Glutamatergic neuron (in vitro differentiated cells): ENCODE measurements at regions not wholly inside any gene's neighbourhood (a gene's known extent, or its start where the extent isn't known, plus 50 kb on each side); places are given as distances from the start of the nearest gene placed in this dataset.

Source experiments
- DNase-seq: peaks from one replicate; pipeline ENCODE4 v3.0.0; 2022
- H3K27ac Mint-ChIP-seq: one replicate; pipeline ENCODE4 v1.8.0; 2020; ENCODE audit warnings: mild to moderate bottlenecking, mixed read lengths, inconsistent platforms; ENCODE audit not compliant: unreplicated experiment
- H3K27me3 Mint-ChIP-seq: one replicate; pipeline ENCODE4 v1.8.0; 2020; ENCODE audit warnings: mild to moderate bottlenecking, moderate library complexity, mixed read lengths, inconsistent platforms; ENCODE audit not compliant: unreplicated experiment
- H3K36me3 Mint-ChIP-seq: one replicate; pipeline ENCODE4 v1.8.0; 2020; ENCODE audit warnings: mild to moderate bottlenecking, mixed read lengths, inconsistent platforms; ENCODE audit not compliant: unreplicated experiment
- H3K4me1 Mint-ChIP-seq: one replicate; pipeline ENCODE4 v1.8.0; 2020; ENCODE audit warnings: mild to moderate bottlenecking, low read depth, mixed read lengths, inconsistent platforms; ENCODE audit not compliant: unreplicated experiment
- H3K4me3 Mint-ChIP-seq: one replicate; pipeline ENCODE4 v1.8.0; 2020; ENCODE audit warnings: mild to moderate bottlenecking, mixed read lengths, inconsistent platforms; ENCODE audit not compliant: unreplicated experiment
- H3K9me3 Mint-ChIP-seq: one replicate; pipeline ENCODE4 v1.8.0; 2020; ENCODE audit warnings: mild to moderate bottlenecking, moderate library complexity, mixed read lengths, inconsistent platforms; ENCODE audit not compliant: unreplicated experiment
- TF ChIP-seq, protein P1 (sequence below): fragments of 200-600 bp; sonication (generic); IDR thresholded peaks from one replicate; pipeline ENCODE4 v1.5.0; 2021; ENCODE audit not compliant: partially characterized antibody, unreplicated experiment

DNA sequence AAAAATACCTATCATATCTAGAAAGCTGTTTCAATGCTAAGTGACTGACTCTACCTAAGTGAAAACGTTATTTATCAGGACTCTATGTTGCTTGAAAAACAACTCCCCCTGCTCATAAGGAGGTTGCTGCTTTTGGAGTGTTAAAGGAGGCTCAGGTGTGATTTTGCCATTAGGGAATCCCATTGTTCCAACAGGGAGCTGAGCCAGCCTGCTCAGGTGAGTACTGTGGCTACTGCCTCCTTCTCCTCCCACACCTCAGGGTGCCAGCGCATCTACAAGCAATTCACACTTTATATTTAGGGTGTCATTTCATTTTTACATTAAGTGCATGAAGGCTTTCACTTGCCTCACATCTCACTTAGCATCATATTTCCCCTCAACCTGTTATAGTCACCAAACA lies 84.7 kb downstream of the SEM1 start:
- TF ChIP-seq, protein P1, sequence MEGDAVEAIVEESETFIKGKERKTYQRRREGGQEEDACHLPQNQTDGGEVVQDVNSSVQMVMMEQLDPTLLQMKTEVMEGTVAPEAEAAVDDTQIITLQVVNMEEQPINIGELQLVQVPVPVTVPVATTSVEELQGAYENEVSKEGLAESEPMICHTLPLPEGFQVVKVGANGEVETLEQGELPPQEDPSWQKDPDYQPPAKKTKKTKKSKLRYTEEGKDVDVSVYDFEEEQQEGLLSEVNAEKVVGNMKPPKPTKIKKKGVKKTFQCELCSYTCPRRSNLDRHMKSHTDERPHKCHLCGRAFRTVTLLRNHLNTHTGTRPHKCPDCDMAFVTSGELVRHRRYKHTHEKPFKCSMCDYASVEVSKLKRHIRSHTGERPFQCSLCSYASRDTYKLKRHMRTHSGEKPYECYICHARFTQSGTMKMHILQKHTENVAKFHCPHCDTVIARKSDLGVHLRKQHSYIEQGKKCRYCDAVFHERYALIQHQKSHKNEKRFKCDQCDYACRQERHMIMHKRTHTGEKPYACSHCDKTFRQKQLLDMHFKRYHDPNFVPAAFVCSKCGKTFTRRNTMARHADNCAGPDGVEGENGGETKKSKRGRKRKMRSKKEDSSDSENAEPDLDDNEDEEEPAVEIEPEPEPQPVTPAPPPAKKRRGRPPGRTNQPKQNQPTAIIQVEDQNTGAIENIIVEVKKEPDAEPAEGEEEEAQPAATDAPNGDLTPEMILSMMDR, result no peak
- Mint-ChIP-seq H3K4me3 (no peak overlapping the region), H3K4me1 (no peaks in the 10 kb centered on the region), H3K9me3 (peaks cover 3% of the 10 kb centered on the region), H3K27me3 (peaks cover 3% of the 10 kb centered on the region), H3K36me3 (no peaks in the 10 kb centered on the region), H3K27ac (no peak overlapping the region)
- DNase-seq, result no peak

DNA sequence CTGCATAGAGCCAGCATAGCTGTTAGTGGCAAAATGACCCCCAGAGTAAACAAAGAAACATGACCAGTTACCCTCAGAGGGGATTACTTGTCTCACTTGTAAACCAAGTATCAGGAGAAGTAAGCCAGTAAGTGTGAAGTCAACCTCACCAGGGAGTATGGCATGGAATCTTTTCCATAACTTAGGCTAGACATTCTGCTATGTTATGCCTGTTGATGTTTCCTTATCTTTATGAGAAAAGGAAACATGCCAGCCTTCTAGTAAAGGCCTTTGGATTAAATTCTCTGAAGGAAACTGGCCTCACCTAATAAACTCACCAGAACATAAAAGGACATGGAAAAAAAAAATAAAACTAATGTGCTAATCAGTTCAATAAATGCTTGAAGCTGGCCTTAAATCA lies 87.7 kb downstream of the SEM1 start:
- H3K27me3 Mint-ChIP-seq, result peaks cover 3% of the 10 kb centered on the region
- peaks cover 3% of the 10 kb centered on the region for H3K9me3 Mint-ChIP-seq
- H3K36me3 Mint-ChIP-seq, result no peaks in the 10 kb centered on the region
- no peak overlapping the region for H3K27ac Mint-ChIP-seq
- H3K4me3 Mint-ChIP-seq, result no peak overlapping the region
- H3K4me1 Mint-ChIP-seq, result no peaks in the 10 kb centered on the region
- TF ChIP-seq, protein P1, result no peak
- DNase-seq, result no peak

DNA sequence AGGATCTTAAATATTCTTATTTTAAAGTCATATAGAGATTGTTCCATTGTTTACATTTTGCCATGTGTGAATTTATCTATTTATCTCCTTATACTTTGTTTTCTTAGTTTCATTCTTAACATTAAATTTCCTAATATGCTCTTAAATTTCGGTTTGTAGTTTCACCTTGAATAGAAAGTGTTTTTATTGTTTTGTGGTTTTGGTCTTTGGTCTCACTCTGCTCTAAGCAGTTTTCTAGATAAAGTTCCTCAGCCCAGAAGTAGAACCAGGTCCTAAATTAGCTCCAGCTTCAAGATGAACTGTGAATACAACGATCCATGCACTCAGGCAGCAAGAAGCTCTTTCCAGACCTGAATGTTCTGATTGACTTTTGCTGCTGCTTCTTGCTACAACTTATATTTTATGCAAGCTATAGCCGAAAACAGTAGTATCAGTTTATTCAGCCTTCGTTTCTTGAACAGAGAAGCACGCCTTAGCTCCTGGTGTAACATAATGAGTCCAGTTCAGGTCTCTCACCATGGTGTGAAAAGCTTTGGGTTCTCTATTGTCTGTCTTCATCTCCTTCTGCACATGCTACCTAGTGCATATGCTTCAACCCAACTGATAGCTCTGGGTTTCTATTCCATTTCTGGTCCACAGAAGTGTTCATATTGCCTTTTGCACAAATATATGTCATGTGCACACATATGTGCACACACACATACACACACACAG lies 95.3 kb downstream of the SEM1 start:
- TF ChIP-seq, protein P1, result no peak
- H3K4me1 Mint-ChIP-seq, result no peaks in the 10 kb centered on the region

DNA sequence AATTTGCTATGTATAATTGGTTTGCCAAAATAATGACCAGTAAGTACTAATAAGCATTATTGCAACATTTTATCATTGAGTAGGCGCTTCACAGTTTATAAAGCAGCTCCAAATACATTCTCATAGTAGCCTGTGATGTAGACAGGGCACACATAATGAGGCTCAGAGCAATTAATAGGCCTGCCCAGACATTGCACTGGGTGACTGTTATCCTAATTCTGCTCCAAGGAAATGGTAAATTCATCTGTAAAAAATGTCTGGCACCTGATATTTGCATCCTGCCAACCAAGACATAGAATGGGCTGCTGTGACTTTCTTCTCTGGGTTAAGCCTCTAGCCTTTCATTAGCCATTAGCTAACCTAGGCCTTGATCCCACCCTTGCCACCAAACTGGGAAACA lies 97.6 kb downstream of the SEM1 start:
- no peak for DNase-seq
- no peaks in the 10 kb centered on the region for H3K9me3 Mint-ChIP-seq
- H3K4me3 Mint-ChIP-seq, result no peak overlapping the region
- H3K27ac Mint-ChIP-seq, result no peak overlapping the region
- H3K4me1 Mint-ChIP-seq, result no peaks in the 10 kb centered on the region
- no peaks in the 10 kb centered on the region for H3K36me3 Mint-ChIP-seq
- H3K27me3 Mint-ChIP-seq, result peaks cover 3% of the 10 kb centered on the region
- TF ChIP-seq, protein P1, result no peak

More for the DNA sequence above, 95.3 kb downstream of the SEM1 start:
- no peak for DNase-seq
- H3K27ac Mint-ChIP-seq, result no peak overlapping the region
- no peak overlapping the region for H3K4me3 Mint-ChIP-seq
- H3K9me3 Mint-ChIP-seq, result no peaks in the 10 kb centered on the region
- peaks cover 3% of the 10 kb centered on the region for H3K27me3 Mint-ChIP-seq
- H3K36me3 Mint-ChIP-seq, result no peaks in the 10 kb centered on the region

DNA sequence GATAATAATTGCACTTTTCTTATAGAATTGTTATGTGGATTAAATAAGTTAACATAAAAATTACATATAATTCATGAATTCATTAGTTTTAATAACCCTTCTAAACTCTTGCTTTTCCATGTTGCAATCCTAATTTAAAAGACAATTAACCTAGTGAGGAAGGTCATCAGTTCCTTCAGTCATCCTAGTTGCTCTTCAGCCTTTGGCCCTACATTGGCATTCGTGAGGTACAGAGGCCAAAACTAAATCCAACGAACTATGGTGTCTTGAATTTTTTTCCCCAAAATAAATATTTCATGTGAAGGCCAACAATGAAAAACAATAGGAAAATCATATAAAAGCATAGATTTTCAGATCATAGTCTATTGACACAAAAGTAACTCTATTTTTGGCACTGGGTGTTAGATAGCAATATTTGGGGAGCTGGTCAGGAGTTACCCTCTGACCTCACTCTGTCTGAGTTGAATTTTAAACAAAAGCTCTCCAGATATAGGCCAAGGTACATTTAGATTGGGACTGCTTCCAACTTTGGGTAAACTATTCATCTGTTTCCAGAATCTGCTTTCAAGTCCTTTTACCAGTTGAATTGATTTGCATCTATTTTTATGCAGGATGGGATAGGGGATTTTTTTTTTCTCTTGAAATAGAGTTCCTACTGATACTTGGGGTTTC lies 104.5 kb downstream of the SEM1 start:
- Mint-ChIP-seq H3K4me3 (no peak overlapping the region), H3K4me1 (no peaks in the 10 kb centered on the region), H3K9me3 (no peaks in the 10 kb centered on the region), H3K27ac (no peak overlapping the region), H3K27me3 (no peaks in the 10 kb centered on the region), H3K36me3 (no peaks in the 10 kb centered on the region)
- DNase-seq, result no peak
- TF ChIP-seq, protein P1, result no peak
